Activated CD4-positive, alpha-beta memory T cell treated with anti-CD3 and anti-CD28 coated beads for 36 hours (primary cell): ENCODE measurements at regions not wholly inside any gene's neighbourhood (a gene's known extent, or its start where the extent isn't known, plus 50 kb on each side); places are given as distances from the start of the nearest gene placed in this dataset.

Source experiments
- CTCF ChIA-PET: fragments of 350-600 bp; sonication (Branson Sonifier 250); formaldehyde crosslinking; loops from one replicate; lab custom pipeline; 2021; ENCODE audit warnings: antibody characterized with exemption, inconsistent platforms; lab: Charles Lee
- POLR2A ChIA-PET: fragments of 350-600 bp; sonication (Branson Sonifier 250); formaldehyde crosslinking; loops from one replicate; lab custom pipeline; 2021; ENCODE audit warnings: antibody characterized with exemption; lab: Charles Lee
- DNase-seq: peaks from one replicate; pipeline ENCODE4 v3.0.0-alpha.2; 2020
- H3K27ac Mint-ChIP-seq: one replicate; pipeline ENCODE4 v1.8.0; 2021; ENCODE audit warnings: mixed read lengths
- H3K27me3 Mint-ChIP-seq: one replicate; pipeline ENCODE4 v1.8.0; 2021; ENCODE audit warnings: mixed read lengths
- H3K36me3 Mint-ChIP-seq: one replicate; pipeline ENCODE4 v1.8.0; 2021; ENCODE audit warnings: mixed read lengths
- H3K4me1 Mint-ChIP-seq: one replicate; pipeline ENCODE4 v1.8.0; 2021; ENCODE audit warnings: low read depth, mixed read lengths
- H3K4me3 Mint-ChIP-seq: one replicate; pipeline ENCODE4 v1.8.0; 2021; ENCODE audit warnings: mild to moderate bottlenecking, mixed read lengths
- H3K9me3 Mint-ChIP-seq: one replicate; pipeline ENCODE4 v1.8.0; 2021; ENCODE audit warnings: mixed read lengths
- intact Hi-C: fragments of 100-400 bp; cut with micrococcal nuclease; formaldehyde crosslinking; loops from one replicate; pipeline ENCODE4 v1.15.1; 2023

GRCh38 chr11:127223026-127223425, 222.5 kb upstream of the KIRREL3 start:
- ChIA-PET POLR2A (no interaction called here), CTCF (no interaction called here)
- Mint-ChIP-seq H3K4me3 (no peak overlapping the region), H3K4me1 (no peaks in the 10 kb centered on the region), H3K27ac (no peak overlapping the region), H3K9me3 (no peaks in the 10 kb centered on the region), H3K27me3 (no peaks in the 10 kb centered on the region), H3K36me3 (no peaks in the 10 kb centered on the region)
- intact Hi-C loops, result no loop called here
- no peak for DNase-seq

GRCh38 chr11:127219704-127220103, 219.1 kb upstream of the KIRREL3 start:
- DNase-seq, result no peak
- Mint-ChIP-seq H3K27ac (no peak overlapping the region), H3K4me3 (no peak overlapping the region), H3K36me3 (no peaks in the 10 kb centered on the region), H3K27me3 (no peaks in the 10 kb centered on the region), H3K9me3 (no peaks in the 10 kb centered on the region), H3K4me1 (no peaks in the 10 kb centered on the region)
- ChIA-PET POLR2A (no interaction called here), CTCF (no interaction called here)
- intact Hi-C loops, result no loop called here

- Mint-ChIP-seq H3K4me3 (no peak overlapping the region), H3K27ac (no peak overlapping the region), H3K27me3 (no peaks in the 10 kb centered on the region), H3K4me1 (no peaks in the 10 kb centered on the region), H3K36me3 (no peaks in the 10 kb centered on the region), H3K9me3 (no peaks in the 10 kb centered on the region)
- DNase-seq, result no peak
- intact Hi-C loops, result no loop called here
- POLR2A ChIA-PET, result no interaction called here
- CTCF ChIA-PET, result no interaction called here
Observed at GRCh38 chr11:127218275-127218608, 217.7 kb upstream of the KIRREL3 start.

GRCh38 chr11:127217452-127218274, 217.1 kb upstream of the KIRREL3 start:
- Mint-ChIP-seq H3K4me3 (no peak overlapping the region), H3K27ac (no peak overlapping the region), H3K36me3 (no peaks in the 10 kb centered on the region), H3K27me3 (no peaks in the 10 kb centered on the region), H3K9me3 (no peaks in the 10 kb centered on the region), H3K4me1 (no peaks in the 10 kb centered on the region)
- ChIA-PET CTCF (no interaction called here), POLR2A (no interaction called here)
- no peak for DNase-seq
- intact Hi-C loops, result no loop called here

DNA sequence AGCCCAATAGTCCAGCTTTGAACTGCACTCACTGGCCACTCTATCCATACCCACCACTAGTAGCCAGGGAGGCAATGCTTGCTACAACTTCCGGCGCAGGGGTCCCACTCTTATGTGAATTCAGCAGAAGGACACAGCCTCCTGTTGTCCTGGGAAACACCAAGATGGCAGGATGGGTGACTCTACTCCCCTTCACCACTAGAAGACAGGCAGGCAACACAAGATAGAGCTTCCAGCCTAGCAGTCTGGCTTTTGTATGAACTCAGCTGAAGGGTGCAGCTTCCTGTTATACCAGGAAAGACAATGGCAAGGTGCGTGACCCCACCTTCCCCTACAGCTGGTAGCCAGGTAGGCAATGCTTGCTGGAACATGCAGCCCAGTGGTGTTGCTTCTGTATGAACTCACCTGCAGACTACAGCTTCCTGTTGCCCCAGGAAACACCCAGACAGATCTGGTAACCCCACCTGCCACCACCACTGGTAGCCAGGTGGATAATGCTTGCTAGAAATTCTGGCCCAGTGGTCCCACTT, 205.2 kb upstream of the KIRREL3 start:
- no peak overlapping the region for H3K4me3 Mint-ChIP-seq
- H3K9me3 Mint-ChIP-seq, result peaks cover 17% of the 10 kb centered on the region
- H3K27me3 Mint-ChIP-seq, result no peaks in the 10 kb centered on the region
- no peaks in the 10 kb centered on the region for H3K4me1 Mint-ChIP-seq
- no peak overlapping the region for H3K27ac Mint-ChIP-seq
- intact Hi-C loops, result no loop called here
- no peak for DNase-seq
- POLR2A ChIA-PET, result no interaction called here
- no peaks in the 10 kb centered on the region for H3K36me3 Mint-ChIP-seq
- CTCF ChIA-PET, result no interaction called here

- intact Hi-C loops, result no loop called here
- ChIA-PET POLR2A (no interaction called here), CTCF (no interaction called here)
- H3K4me1 Mint-ChIP-seq, result no peaks in the 10 kb centered on the region
- H3K4me3 Mint-ChIP-seq, result no peak overlapping the region
- no peak overlapping the region for H3K27ac Mint-ChIP-seq
- H3K9me3 Mint-ChIP-seq, result peaks cover 13% of the 10 kb centered on the region
- no peaks in the 10 kb centered on the region for H3K27me3 Mint-ChIP-seq
- DNase-seq, result no peak
- no peaks in the 10 kb centered on the region for H3K36me3 Mint-ChIP-seq
Observed at GRCh38 chr11:127203490-127203889, 202.9 kb upstream of the KIRREL3 start.

DNA sequence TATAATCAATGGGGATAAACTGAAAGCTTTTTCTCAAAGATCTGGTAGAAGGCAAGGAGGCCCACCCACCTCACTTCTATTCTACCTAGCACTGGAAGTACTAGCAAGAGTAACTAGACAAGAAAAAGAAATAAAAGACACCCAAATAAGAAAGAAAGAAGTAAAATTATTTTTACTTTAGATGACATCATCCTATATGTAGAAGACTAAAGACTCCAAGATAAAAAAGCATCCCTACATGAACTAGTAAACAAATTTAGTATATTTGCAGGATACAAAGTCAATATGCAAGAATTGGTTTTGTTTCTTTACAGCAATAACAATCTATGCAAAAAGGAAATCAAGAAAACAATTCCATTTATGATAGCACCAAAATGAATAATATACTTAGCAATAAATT, 201.5 kb upstream of the KIRREL3 start:
- intact Hi-C loops, result no loop called here
- no peak overlapping the region for H3K4me3 Mint-ChIP-seq
- POLR2A ChIA-PET, result no interaction called here
- no peaks in the 10 kb centered on the region for H3K36me3 Mint-ChIP-seq
- no peak for DNase-seq
- H3K27ac Mint-ChIP-seq, result no peak overlapping the region
- peaks cover 2% of the 10 kb centered on the region for H3K9me3 Mint-ChIP-seq
- no peaks in the 10 kb centered on the region for H3K4me1 Mint-ChIP-seq
- CTCF ChIA-PET, result no interaction called here
- H3K27me3 Mint-ChIP-seq, result no peaks in the 10 kb centered on the region

GRCh38 chr11:127199306-127199801, 198.8 kb upstream of the KIRREL3 start:
- ChIA-PET CTCF (no interaction called here), POLR2A (no interaction called here)
- H3K4me3 Mint-ChIP-seq, result no peak overlapping the region
- no peak overlapping the region for H3K27ac Mint-ChIP-seq
- no peaks in the 10 kb centered on the region for H3K4me1 Mint-ChIP-seq
- H3K9me3 Mint-ChIP-seq, result peaks cover 2% of the 10 kb centered on the region
- no peaks in the 10 kb centered on the region for H3K36me3 Mint-ChIP-seq
- intact Hi-C loops, result no loop called here
- no peak for DNase-seq
- H3K27me3 Mint-ChIP-seq, result no peaks in the 10 kb centered on the region

DNA sequence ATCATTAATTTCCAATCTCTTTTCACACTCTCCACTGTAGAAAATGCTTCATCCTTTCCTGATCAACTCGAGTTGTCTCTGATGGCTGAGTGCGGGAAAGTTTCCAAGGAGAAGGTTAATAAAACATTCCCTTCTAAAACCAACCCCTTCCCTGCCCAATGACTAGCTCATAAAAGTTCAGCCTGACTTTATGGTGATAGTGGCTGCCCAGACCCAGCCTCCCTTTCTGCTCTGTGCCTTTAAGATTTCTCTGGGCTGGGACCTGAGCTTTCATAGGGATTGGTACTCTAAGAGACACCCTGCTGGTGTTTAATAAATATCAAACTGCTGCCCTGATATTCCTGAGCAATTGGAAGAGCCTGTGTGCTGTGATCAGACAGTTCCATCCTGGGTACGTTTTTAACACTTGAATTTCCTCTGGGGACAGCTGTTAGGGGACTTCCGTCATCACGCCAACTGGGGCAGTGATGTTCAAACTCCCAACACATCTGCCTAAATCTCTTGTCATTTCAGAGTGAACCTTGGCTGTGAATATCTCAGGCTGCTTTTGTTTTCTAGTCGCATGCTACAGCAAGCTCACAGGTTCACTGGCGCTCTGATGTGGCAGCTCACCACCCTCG, 195.0 kb upstream of the KIRREL3 start:
- intact Hi-C loops, result no loop called here
- no peaks in the 10 kb centered on the region for H3K36me3 Mint-ChIP-seq
- H3K4me1 Mint-ChIP-seq, result no peaks in the 10 kb centered on the region
- peaks cover 2% of the 10 kb centered on the region for H3K9me3 Mint-ChIP-seq
- H3K27me3 Mint-ChIP-seq, result no peaks in the 10 kb centered on the region
- CTCF ChIA-PET, result no interaction called here
- H3K4me3 Mint-ChIP-seq, result no peak overlapping the region
- POLR2A ChIA-PET, result no interaction called here
- DNase-seq, result no peak
- H3K27ac Mint-ChIP-seq, result no peak overlapping the region

DNA sequence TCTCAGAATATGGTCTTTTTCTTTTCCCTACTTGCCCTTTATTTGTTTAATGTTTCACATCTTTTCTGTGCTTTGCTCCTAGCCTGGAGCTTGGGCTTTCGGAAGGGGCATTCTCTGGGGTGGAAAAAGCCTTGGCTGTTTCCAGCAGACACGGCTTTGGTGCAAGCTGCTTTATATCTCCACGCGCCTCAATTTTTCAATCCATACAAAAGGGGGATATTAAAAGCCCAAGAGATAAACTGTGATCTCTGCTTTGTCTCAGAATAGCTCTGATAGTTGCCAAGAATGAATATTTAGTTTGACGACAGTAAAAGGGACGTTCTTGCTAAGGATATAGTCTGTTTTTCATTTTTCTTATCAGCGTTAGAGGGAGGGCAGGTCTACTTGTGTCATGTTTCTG, 194.0 kb upstream of the KIRREL3 start:
- no peaks in the 10 kb centered on the region for H3K4me1 Mint-ChIP-seq
- intact Hi-C loops, result no loop called here
- H3K27ac Mint-ChIP-seq, result no peak overlapping the region
- no peak for DNase-seq
- peaks cover 2% of the 10 kb centered on the region for H3K9me3 Mint-ChIP-seq
- H3K36me3 Mint-ChIP-seq, result no peaks in the 10 kb centered on the region
- ChIA-PET POLR2A (no interaction called here), CTCF (no interaction called here)
- no peak overlapping the region for H3K4me3 Mint-ChIP-seq
- no peaks in the 10 kb centered on the region for H3K27me3 Mint-ChIP-seq

DNA sequence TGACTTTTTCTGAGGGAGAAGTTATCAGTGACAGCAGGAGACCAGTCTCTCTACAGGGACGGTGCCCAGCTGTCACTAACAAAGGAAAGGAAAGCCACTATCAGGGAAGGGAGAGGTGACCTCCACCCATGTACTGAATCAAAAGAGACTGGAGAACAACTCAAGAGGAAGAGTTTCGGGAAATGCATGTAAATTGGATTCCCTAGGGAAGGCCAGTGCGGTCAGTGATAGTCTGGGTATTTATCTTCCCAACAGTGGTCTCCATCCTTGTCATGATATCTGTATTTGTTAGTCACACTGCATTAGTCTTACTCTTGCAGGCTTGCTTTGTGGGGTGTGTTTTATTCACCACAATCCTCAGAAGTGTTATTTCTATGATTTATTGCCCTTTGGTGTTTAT, 193.4 kb upstream of the KIRREL3 start:
- ChIA-PET CTCF (no interaction called here), POLR2A (no interaction called here)
- no peak overlapping the region for H3K27ac Mint-ChIP-seq
- DNase-seq, result no peak
- no peaks in the 10 kb centered on the region for H3K4me1 Mint-ChIP-seq
- intact Hi-C loops, result no loop called here
- no peak overlapping the region for H3K4me3 Mint-ChIP-seq
- H3K36me3 Mint-ChIP-seq, result no peaks in the 10 kb centered on the region
- no peaks in the 10 kb centered on the region for H3K27me3 Mint-ChIP-seq
- peaks cover 2% of the 10 kb centered on the region for H3K9me3 Mint-ChIP-seq

DNA sequence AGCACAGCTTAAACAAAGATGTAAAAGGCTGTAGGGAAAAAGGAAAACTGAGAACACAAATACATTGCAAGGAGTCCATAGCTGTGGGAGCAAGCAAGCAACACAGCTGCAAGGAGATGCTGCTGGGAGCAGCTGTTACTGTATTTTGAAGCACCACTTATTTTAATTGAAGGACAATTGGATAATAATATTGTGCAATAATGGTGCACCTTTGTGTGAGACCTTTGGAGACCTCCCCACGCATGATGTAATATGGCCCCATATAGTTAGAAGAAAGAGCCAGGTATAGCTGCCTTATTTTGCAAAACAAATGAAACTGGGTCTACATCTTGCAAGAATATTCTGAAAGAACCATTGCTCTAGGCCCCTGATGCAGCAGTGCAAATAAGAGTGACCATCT, 191.1 kb upstream of the KIRREL3 start:
- no peaks in the 10 kb centered on the region for H3K4me1 Mint-ChIP-seq
- intact Hi-C loops, result no loop called here
- no peak overlapping the region for H3K4me3 Mint-ChIP-seq
- ChIA-PET POLR2A (no interaction called here), CTCF (interaction anchor here (0.6 kb wide), 1 partner anchor 1636 kb away, joined by 3 read pairs; no protein-coding TSS in a partner anchor)
- H3K27ac Mint-ChIP-seq, result no peak overlapping the region
- no peaks in the 10 kb centered on the region for H3K36me3 Mint-ChIP-seq
- peaks cover 2% of the 10 kb centered on the region for H3K9me3 Mint-ChIP-seq
- H3K27me3 Mint-ChIP-seq, result no peaks in the 10 kb centered on the region
- DNase-seq, result no peak
